IMR-90 (cell line): ENCODE measurements at regions not wholly inside any gene's neighbourhood (a gene's known extent, or its start where the extent isn't known, plus 50 kb on each side); places are given as distances from the start of the nearest gene placed in this dataset.

Experiments used
- ATAC-seq: fragments of 200-7000 bp; cut with Tn5 transposase; 2 replicates; pipeline ENCODE4 v1.9.1; 2020; ENCODE audit warnings: low read depth, mild to moderate bottlenecking, moderate library complexity
- BruUV-seq: library from RNA; stranded (reverse); fragments of 400-500 nt; replicated peaks from 2 replicates; lab custom pipeline; 2021; lab: Mats Ljungman, UMichigan
- CTCF ChIA-PET: fragments of 300-600 bp; formaldehyde crosslinking; extraction: SDS; loops from one replicate; lab custom pipeline; 2021; ENCODE audit warnings: antibody characterized with exemption; lab: Yijun Ruan, JAX
- POLR2A ChIA-PET: fragments of 300-600 bp; sonication (Branson Sonifier 250); formaldehyde crosslinking; loops from one replicate; lab custom pipeline; 2022; ENCODE audit warnings: antibody characterized with exemption; ENCODE audit not compliant: unreplicated experiment; lab: Charles Lee
- DNase-seq: peaks from one replicate; pipeline ENCODE4 v3.0.0; 2013
- H2AFZ ChIP-seq: replicated peaks from 2 replicates; pipeline ENCODE3; 2013; ENCODE audit warnings: low read length, mild to moderate bottlenecking; ENCODE audit not compliant: poor library complexity
- H2AK5ac ChIP-seq: 2 replicates; pipeline ENCODE4 v1.6.1; 2013; ENCODE audit warnings: low read depth, low read length, inconsistent platforms
- H2AK9ac ChIP-seq: replicated peaks from 2 replicates; pipeline ENCODE3; 2013; ENCODE audit warnings: mild to moderate bottlenecking, low read depth, low read length, moderate library complexity; ENCODE audit not compliant: poor library complexity
- H2BK120ac ChIP-seq: 2 replicates; pipeline ENCODE4 v1.6.1; 2013; ENCODE audit warnings: low read depth, low read length, inconsistent platforms
- H2BK15ac ChIP-seq: 3 replicates; pipeline ENCODE4 v1.6.1; 2013; ENCODE audit warnings: low read depth, low read length, inconsistent platforms
- H2BK20ac ChIP-seq: 2 replicates; pipeline ENCODE4 v1.6.1; 2013; ENCODE audit warnings: low read depth, mild to moderate bottlenecking, inconsistent platforms, low read length, moderate library complexity
- H2BK5ac ChIP-seq: 2 replicates; pipeline ENCODE4 v1.6.1; 2013; ENCODE audit warnings: mild to moderate bottlenecking, low read depth, low read length, inconsistent platforms; ENCODE audit not compliant: poor library complexity, severe bottlenecking
- H3K14ac ChIP-seq: replicated peaks from 2 replicates; pipeline ENCODE4 v1.6.1; 2013; ENCODE audit warnings: low read depth, low read length, inconsistent platforms
- H3K18ac ChIP-seq: 2 replicates; pipeline ENCODE4 v1.6.1; 2013; ENCODE audit warnings: low read depth, low read length, control low read depth
- H3K23ac ChIP-seq: 2 replicates; pipeline ENCODE4 v1.6.1; 2013; ENCODE audit warnings: low read depth, low read length, inconsistent platforms
- H3K27ac ChIP-seq: 2 replicates; pipeline ENCODE4 v1.5.1; 2013; ENCODE audit warnings: mild to moderate bottlenecking, control low read depth, low read length; ENCODE audit not compliant: insufficient read depth
- H3K27me3 ChIP-seq: 2 replicates; pipeline ENCODE4 v1.6.1; 2013; ENCODE audit warnings: low read length; ENCODE audit not compliant: control insufficient read depth, insufficient read depth
- H3K36me3 ChIP-seq: 2 replicates; pipeline ENCODE4 v1.6.1; 2013; ENCODE audit warnings: low read length, mixed read lengths; ENCODE audit not compliant: control insufficient read depth, insufficient read depth
- H3K4ac ChIP-seq: 2 replicates; pipeline ENCODE4 v1.6.1; 2013; ENCODE audit warnings: low read depth, low read length, inconsistent platforms
- H3K4me1 ChIP-seq: 2 replicates; pipeline ENCODE4 v1.6.1; 2013; ENCODE audit warnings: low read length, mixed read lengths; ENCODE audit not compliant: control insufficient read depth, insufficient read depth
- H3K4me2 ChIP-seq: 2 replicates; pipeline ENCODE4 v1.6.1; 2013; ENCODE audit warnings: low read depth, mild to moderate bottlenecking, control low read depth, low read length, moderate library complexity
- H3K4me3 ChIP-seq: 2 replicates; pipeline ENCODE4 v1.5.1; 2013; ENCODE audit warnings: low read depth, mild to moderate bottlenecking, control low read depth, low read length, moderate library complexity; ENCODE audit not compliant: insufficient read depth
- H3K56ac ChIP-seq: 2 replicates; pipeline ENCODE4 v1.6.1; 2013; ENCODE audit warnings: low read length, inconsistent platforms; ENCODE audit not compliant: insufficient read depth; ENCODE audit errors: extremely low read depth
- H3K79me1 ChIP-seq, 2 experiments: 2 replicates each; pipeline ENCODE4 v1.6.1; 2013; ENCODE audit warnings: low read length in 2 of 2, inconsistent platforms in 1 of 2, low read depth in 1 of 2
- H3K9ac ChIP-seq: 2 replicates; pipeline ENCODE4 v1.6.1; 2013; ENCODE audit warnings: low read depth, low read length, control low read depth
- H3K9me1 ChIP-seq: 2 replicates; pipeline ENCODE4 v1.6.1; 2013; ENCODE audit warnings: low read length, inconsistent platforms; ENCODE audit not compliant: insufficient read depth
- H3K9me3 ChIP-seq: 2 replicates; pipeline ENCODE4 v1.6.1; 2013; ENCODE audit warnings: low read length; ENCODE audit not compliant: control insufficient read depth, insufficient read depth
- H4K20me1 ChIP-seq: 2 replicates; pipeline ENCODE4 v1.6.1; 2013; ENCODE audit warnings: low read length, inconsistent platforms; ENCODE audit not compliant: insufficient read depth
- H4K5ac ChIP-seq: 2 replicates; pipeline ENCODE4 v1.6.1; 2013; ENCODE audit warnings: mild to moderate bottlenecking, low read depth, low read length, control low read depth
- H4K8ac ChIP-seq, 2 experiments: 2 replicates each; pipeline ENCODE4 v1.6.1; 2013; ENCODE audit warnings: low read depth in 2 of 2, low read length in 2 of 2, control low read depth in 1 of 2, inconsistent platforms in 1 of 2
- H4K91ac ChIP-seq: 2 replicates; pipeline ENCODE4 v1.6.1; 2013; ENCODE audit warnings: low read depth, low read length, inconsistent platforms; ENCODE audit not compliant: insufficient read depth
- CEBPB ChIP-seq: IDR thresholded peaks from 2 replicates; pipeline ENCODE4 v1.6.1; 2012; ENCODE audit warnings: low read depth, low read length, improper control_type of control experiment
- CTCF ChIP-seq: conservative IDR thresholded peaks from 2 replicates; pipeline ENCODE4 v1.5.1; 2012; ENCODE audit warnings: mild to moderate bottlenecking, low read depth, low read length, improper control_type of control experiment
- FOS ChIP-seq: fragments of 150-350 bp; IDR thresholded peaks from 2 replicates; pipeline ENCODE4 v1.6.1; 2016; ENCODE audit warnings: low read depth, low read length
- MXI1 ChIP-seq: IDR thresholded peaks from 2 replicates; pipeline ENCODE4 v1.6.1; 2012; ENCODE audit warnings: low read depth, mild to moderate bottlenecking, low read length, moderate library complexity, borderline replicate concordance
- POLR2A ChIP-seq: IDR thresholded peaks from 2 replicates; pipeline ENCODE4 v1.6.1; 2012; ENCODE audit warnings: mild to moderate bottlenecking, low read depth, low read length
- RFX5 ChIP-seq: IDR thresholded peaks from 2 replicates; pipeline ENCODE4 v1.8.0; 2012; ENCODE audit warnings: low read depth, mild to moderate bottlenecking, low read length, moderate library complexity
- SMC3 ChIP-seq: fragments of 150-350 bp; IDR thresholded peaks from 2 replicates; pipeline ENCODE4 v1.6.1; 2016; ENCODE audit warnings: low read depth, mild to moderate bottlenecking, antibody characterized with exemption, low read length, moderate library complexity
- USF2 ChIP-seq: fragments of 150-350 bp; IDR thresholded peaks from 2 replicates; pipeline ENCODE4 v1.6.1; 2017; ENCODE audit warnings: mild to moderate bottlenecking, antibody characterized with exemption, low read length, low read depth
- WGBS, 2 experiments: methylation state at CpG; one replicate each; pipeline versions ENCODE4 v1.1.5 to v1.1.7; 2013; ENCODE audit warnings: missing lambda C conversion rate in 2 of 2; ENCODE audit not compliant: insufficient read length in 1 of 2; ENCODE audit errors: extremely low coverage in 2 of 2; 5-methylcytosine and 5-hydroxymethylcytosine counted together
- dilution Hi-C: fragments of 300-500 bp; cut with HindIII; formaldehyde crosslinking; loops from one replicate; pipeline ENCODE4 v1.14.3; 2018; ENCODE audit warnings: low sequenced_read_pairs; ENCODE audit not compliant: unreplicated experiment
- in situ Hi-C: fragments of 300-500 bp; cut with MboI; formaldehyde crosslinking; loops from 3 replicates; pipeline ENCODE4 v1.14.3; 2019; ENCODE audit warnings: low sequenced_read_pairs, inconsistent platforms, mixed read lengths
- intact Hi-C: fragments of 100-400 bp; cut with micrococcal nuclease; formaldehyde crosslinking; loops from 2 replicates; pipeline ENCODE4 v1.10.0; 2022

GRCh38 chr6:134684423-134684795 is 265.5 kb downstream of the ALDH8A1 start:
- intact Hi-C loops (no loop called here), dilution Hi-C loops (no loop called here)

More at GRCh38 chr6:134684423-134684795, 265.5 kb downstream of the ALDH8A1 start:
- Histone ChIP-seq H2BK120ac (peak overlapping the region; percentile 92), H3K14ac (peak overlapping the region; percentile 88), H3K4me2 (no peak overlapping the region), H2BK20ac (peak overlapping the region; percentile 82), H3K56ac (no peak overlapping the region; the same call in 1 of the 2 replicates), H3K27ac (0 out of 2 replicates have a peak overlapping the region, but pooled peaks have one; percentile 7), H2AK5ac (peak overlapping the region; percentile 10; the same call in 1 of the 2 replicates), H4K8ac (peak overlapping the region; percentile 47 to 61; a peak in 3 of 4 replicates), H3K79me1 (no peaks in the 10 kb centered on the region), H3K18ac (peak overlapping the region; percentile 51), H2AK9ac (no peak overlapping the region), H2BK5ac (peak overlapping the region; percentile 15), H3K9me1 (no peaks in the 10 kb centered on the region; the same call in 1 of the 2 replicates), H2BK15ac (peak overlapping the region; percentile 39; the same call in 2 of the 3 replicates), H4K5ac (peak overlapping the region; percentile 55; the same call in 1 of the 2 replicates), H3K36me3 (no peaks in the 10 kb centered on the region), H3K27me3 (no peaks in the 10 kb centered on the region; the same call in 1 of the 2 replicates), H4K91ac (0 out of 2 replicates have a peak overlapping the region, but pooled peaks have one; percentile 41), H3K23ac (no peak overlapping the region), H2AFZ (no peak overlapping the region), H3K9ac (no peak overlapping the region), H3K4ac (peak overlapping the region; percentile 66; the same call in 1 of the 2 replicates), H3K9me3 (no peaks in the 10 kb centered on the region), H3K4me1 (peaks cover 5% of the 10 kb centered on the region), H4K20me1 (no peaks in the 10 kb centered on the region), H3K4me3 (no peak overlapping the region)
- 100% methylated on average over 1 of the region's 2 CpGs; no CpG with 5 or more reads in 1 of the 2 experiments for WGBS, 2 experiments
- ChIA-PET CTCF (interaction anchor here (1.0 to 1.1 kb wide), 2 partner anchors 11 to 13 kb away, joined by 3 to 4 read pairs; no protein-coding TSS in a partner anchor), POLR2A (no interaction called here)
- no peak for DNase-seq
- no TSS peak for BruUV-seq
- no peak for TF ChIP-seq CEBPB
- no peak for TF ChIP-seq CTCF
- no peak for TF ChIP-seq FOS
- TF ChIP-seq POLR2A = no peak
- no peak for TF ChIP-seq RFX5
- TF ChIP-seq USF2 = no peak
- TF ChIP-seq MXI1 = no peak
- no peak for TF ChIP-seq SMC3
- ATAC-seq = peak; percentile 42; the same call in 1 of the 2 replicates
- in situ Hi-C loops = no loop called here
